NCI-H526 (cell line): ENCODE measurements at regions not wholly inside any gene's neighbourhood (a gene's known extent, or its start where the extent isn't known, plus 50 kb on each side); places are given as distances from the start of the nearest gene placed in this dataset.

Source experiments
- DNase-seq, 2 experiments: peaks; one replicate each; lab custom pipeline; 2025; lab: John Stamatoyannopoulos, UW

DNA sequence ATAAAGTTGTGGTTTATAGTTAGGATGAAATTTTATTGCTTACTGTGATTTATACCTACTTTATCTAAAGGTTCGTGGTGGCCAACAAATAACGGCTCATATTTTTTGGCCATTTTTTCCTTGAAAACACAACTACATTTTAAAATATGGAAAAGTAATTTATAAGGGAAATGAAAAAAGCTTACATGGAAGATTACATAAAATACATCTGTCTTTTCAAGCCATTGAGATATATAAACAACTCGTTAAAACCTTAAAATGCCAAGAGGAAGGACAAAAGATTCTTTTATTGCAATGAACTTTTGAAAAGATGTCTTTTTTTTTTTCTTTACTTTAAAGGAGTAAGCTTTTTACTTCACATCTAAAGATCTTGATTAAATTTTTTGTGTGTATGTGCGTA, 55.4 kb upstream of the EYA4 start:
- DNase-seq: no peak

DNA sequence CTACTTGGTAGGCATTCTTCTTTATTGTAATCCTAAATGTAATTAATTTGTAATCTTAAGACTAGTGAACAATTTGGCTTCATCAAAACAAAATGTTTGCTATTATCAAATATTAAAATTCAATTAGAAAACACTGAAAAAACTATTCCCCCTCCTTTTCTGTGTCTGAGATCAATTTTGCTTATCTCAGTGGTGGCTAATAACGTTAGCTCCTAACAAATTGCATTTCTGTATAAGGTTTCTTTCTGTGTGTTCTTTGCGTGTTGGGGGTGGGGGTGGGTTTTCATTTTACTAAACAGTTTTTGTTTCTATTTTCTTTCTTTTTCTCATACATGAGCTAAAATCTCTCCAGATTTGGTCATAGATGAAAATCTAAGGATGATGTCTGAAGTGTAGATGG, 54.0 kb upstream of the EYA4 start:
- no peak for DNase-seq

DNA sequence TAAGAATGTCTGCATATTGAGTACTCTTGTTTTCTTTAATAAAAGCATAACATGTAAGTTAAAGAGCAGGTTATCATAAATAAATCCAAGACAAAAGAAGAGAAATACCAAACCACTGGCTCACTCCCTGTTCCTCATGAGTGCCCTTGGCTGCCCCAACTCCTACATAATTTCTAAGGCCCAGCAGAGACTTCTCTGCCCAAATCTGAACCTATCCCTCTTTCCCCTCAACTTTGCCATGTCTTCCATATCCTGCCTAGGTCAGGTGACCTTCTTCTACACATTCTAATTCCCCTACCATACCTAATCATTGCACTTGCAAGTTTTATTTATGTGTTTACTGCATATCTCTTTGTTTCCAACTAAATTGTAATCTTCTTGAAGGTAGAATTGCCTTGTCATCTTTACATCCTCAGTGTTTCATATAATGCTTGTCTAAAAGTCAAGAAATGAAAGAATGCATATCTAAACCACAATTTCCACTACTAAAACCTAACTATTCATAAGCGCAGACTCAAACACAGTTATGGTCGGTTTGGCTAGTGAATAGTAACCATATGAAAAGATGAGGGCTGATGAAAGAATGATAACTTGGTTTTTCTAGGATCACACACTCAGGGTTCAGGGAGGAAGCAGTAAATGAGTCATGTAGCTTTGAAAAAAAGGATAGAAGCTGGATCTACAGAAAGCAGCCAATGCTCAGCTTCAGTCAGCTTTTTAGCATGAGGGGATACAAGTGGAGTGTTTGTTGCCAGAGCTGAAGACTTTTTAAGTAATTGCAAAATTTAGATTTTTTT, 53.3 kb upstream of the EYA4 start:
- no peak for DNase-seq

DNA sequence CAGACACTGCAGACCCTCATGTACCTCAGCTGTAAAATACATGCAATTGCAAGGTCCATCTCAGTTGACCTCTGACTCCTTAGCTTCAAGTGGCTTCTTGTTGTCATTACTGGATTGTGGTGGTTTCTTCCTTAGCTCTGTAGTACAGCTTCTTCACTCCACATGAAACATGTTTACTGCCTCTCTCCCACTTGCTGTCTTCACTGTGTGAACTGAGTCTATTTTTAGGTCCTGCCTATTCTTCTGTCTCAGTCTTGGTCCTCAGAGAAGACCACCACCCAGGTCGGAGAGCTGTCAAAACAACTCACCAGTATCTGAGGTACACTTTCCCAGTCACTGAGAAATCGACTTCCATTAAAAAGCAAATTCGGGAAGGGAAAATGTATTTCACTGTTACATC, 50.2 kb upstream of the EYA4 start:
- no peak for DNase-seq

DNA sequence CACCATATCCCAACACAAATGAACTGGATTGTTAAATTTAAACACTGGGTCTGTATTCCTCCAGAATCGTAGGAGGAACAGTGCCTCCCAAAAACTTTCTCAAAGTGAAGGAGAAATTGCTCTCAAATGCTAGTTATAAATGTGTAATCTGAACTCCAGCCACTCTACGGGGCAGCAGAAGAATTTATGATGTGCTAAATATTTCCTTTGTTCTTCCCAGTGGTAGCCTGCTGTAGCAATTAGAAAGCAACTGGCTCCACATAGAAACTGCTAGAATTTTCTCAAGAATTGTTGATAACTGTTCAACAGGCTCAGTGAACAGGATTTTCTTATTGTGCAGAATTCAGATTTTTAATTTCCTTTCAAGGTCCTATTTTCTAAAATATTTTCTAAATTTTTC, 49.8 kb upstream of the EYA4 start:
- no peak for DNase-seq
